GM12864 (cell line): ENCODE measurements at regions not wholly inside any gene's neighbourhood (a gene's known extent, or its start where the extent isn't known, plus 50 kb on each side); places are given as distances from the start of the nearest gene placed in this dataset.

Experiments
- DNase-seq: peaks from one replicate; pipeline ENCODE4 v3.0.0-alpha.2; 2011; ENCODE audit warnings: low read depth
- H3K4me3 ChIP-seq: 2 replicates; pipeline ENCODE4 v1.5.1; 2011; ENCODE audit warnings: mild to moderate bottlenecking, low read depth, low read length, control low read depth
- CTCF ChIP-seq: IDR thresholded peaks from 2 replicates; pipeline ENCODE4 v1.5.1; 2011; ENCODE audit warnings: low read depth, mild to moderate bottlenecking, moderate library complexity, low read length, control low read depth, inconsistent platforms; ENCODE audit errors: missing control alignments

GRCh38 chr20:51077686-51078060 is 54.8 kb upstream of the KCNG1 start:
- TF ChIP-seq CTCF: no peak
- DNase-seq: no peak
- H3K4me3 ChIP-seq: no peak overlapping the region

DNA sequence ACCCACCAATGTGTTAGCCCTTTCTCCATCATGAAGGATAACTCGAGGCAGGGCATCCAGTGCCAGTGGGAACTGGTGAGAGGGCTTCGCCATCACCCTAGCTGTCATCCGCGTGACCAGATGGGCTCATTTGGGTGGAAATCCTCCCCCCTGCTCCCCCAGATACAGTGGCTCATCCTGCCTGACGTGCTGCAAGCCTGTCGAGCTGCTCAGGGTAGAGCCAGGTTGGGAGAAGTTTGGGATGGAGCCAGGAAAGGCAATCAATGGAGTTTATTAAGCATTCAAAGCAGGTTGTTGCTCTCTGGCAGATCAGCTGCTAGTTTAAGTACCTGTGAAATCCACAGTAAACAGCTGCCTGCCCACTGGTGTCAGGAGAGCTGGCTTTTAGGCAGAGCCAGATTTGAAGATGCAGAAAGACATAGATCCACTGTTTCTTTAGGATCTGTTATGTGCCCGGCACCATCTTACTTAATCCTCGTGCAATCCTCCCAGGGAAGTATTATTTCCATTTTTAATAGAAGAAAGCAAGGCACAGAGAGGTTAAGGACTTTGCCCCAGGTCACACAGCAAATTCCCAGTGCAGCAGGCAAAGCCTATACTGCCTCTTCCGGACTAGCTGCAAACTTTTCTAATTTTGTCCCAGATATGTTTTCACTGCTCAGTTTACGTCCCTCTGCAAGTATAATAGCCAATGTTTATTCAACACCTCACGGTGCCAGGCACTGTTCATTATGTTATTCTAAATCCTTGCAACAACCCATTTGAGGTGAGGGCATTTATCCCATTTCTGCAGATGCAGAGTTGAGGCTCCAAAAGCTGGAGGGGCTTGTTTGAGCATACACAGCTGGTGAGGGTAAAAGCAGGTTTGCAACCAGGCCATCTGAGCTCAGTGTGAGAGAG is 54.1 kb upstream of the KCNG1 start:
- no peak for TF ChIP-seq CTCF
- no peak for DNase-seq

DNA sequence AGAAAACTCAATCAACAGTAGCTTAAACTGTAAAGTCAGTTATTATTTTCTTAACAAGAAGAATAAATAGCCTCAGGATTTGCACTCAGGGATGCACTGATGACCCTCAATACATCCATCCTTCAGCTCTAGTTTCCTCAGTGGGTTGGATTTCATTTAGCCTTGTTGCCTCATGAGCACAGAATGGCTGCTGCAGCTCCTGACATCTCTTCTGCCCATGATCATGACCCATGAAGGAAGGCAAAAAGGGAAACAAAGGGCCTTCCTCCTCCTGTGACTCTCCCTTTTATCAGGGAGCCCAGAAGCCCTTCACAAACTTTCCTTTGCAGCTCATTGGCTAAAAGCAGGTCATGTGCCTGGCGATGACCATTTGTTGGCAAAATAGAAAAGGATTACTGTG is 51.2 kb upstream of the KCNG1 start:
- DNase-seq: no peak
- no peak overlapping the region for H3K4me3 ChIP-seq
- no peak for TF ChIP-seq CTCF

More for the DNA sequence above, 54.1 kb upstream of the KCNG1 start:
- H3K4me3 ChIP-seq: no peak overlapping the region
